ENCODE measurements at regions not wholly inside any gene's neighbourhood (a gene's known extent, or its start where the extent isn't known, plus 50 kb on each side); places are given as distances from the start of the nearest gene placed in this dataset.

GRCh38 chr13:65860306-65860705, 1369.8 kb downstream of the PCDH9 start:
- Histone ChIP-seq H3F3A (ENCODE audit: insufficient read depth, low read length) (no peaks in the 10 kb centered on the region), H3K4me2 (ENCODE audit: low read depth, low read length) (no peak overlapping the region), H3K9me2 (replicated peaks; ENCODE audit: insufficient read depth, low read length) (no peaks in the 10 kb centered on the region), H3K9me3 (replicated peaks; ENCODE audit: insufficient read depth, low read length) (no peaks in the 10 kb centered on the region), H3K9ac (ENCODE audit: low read length) (no peak overlapping the region), H3K4me3 (ENCODE audit: low read length) (no peak overlapping the region), H2AFZ (ENCODE audit: low read length) (no peak overlapping the region), H3K27me3 (replicated peaks; ENCODE audit: insufficient read depth, low read length) (no peaks in the 10 kb centered on the region), H4K20me1 (ENCODE audit: insufficient read depth, low read length) (no peaks in the 10 kb centered on the region), H3K27ac (ENCODE audit: low read length) (no peak overlapping the region), H3K36me3 (replicated peaks; ENCODE audit: insufficient read depth, low read length) (no peaks in the 10 kb centered on the region), H3K79me2 (ENCODE audit: low read length) (no peaks in the 10 kb centered on the region), H3K4me1 (ENCODE audit: low read length) (no peaks in the 10 kb centered on the region)
- TF ChIP-seq EZH2phosphoT487 (IDR thresholded peaks at IDR 0.05; ENCODE audit: low read length), result no peak
- TF ChIP-seq EZH2 (optimal IDR thresholded peaks at IDR 0.05; ENCODE audit: low read depth, low read length), result no peak
- TF ChIP-seq CTCF (IDR thresholded peaks at IDR 0.05; ENCODE audit: low read length), result no peak
- DNase-seq, result no peak

- no peaks in the 10 kb centered on the region for H3F3A ChIP-seq (ENCODE audit: insufficient read depth, low read length)
- H3K4me2 ChIP-seq (ENCODE audit: low read depth, low read length), result no peak overlapping the region
- no peaks in the 10 kb centered on the region for H3K27me3 ChIP-seq (replicated peaks; ENCODE audit: insufficient read depth, low read length)
- no peaks in the 10 kb centered on the region for H3K9me2 ChIP-seq (replicated peaks; ENCODE audit: insufficient read depth, low read length)
- no peaks in the 10 kb centered on the region for H3K79me2 ChIP-seq (ENCODE audit: low read length)
- no peak overlapping the region for H3K4me3 ChIP-seq (ENCODE audit: low read length)
- no peak for DNase-seq
- H2AFZ ChIP-seq (ENCODE audit: low read length), result no peak overlapping the region
- H3K36me3 ChIP-seq (replicated peaks; ENCODE audit: insufficient read depth, low read length), result no peaks in the 10 kb centered on the region
- H3K4me1 ChIP-seq (ENCODE audit: low read length), result no peaks in the 10 kb centered on the region
- H3K9ac ChIP-seq (ENCODE audit: low read length), result no peak overlapping the region
- no peak overlapping the region for H3K27ac ChIP-seq (ENCODE audit: low read length)
- H4K20me1 ChIP-seq (ENCODE audit: insufficient read depth, low read length), result no peaks in the 10 kb centered on the region
- H3K9me3 ChIP-seq (replicated peaks; ENCODE audit: insufficient read depth, low read length), result no peaks in the 10 kb centered on the region
- no peak for TF ChIP-seq EZH2 (optimal IDR thresholded peaks at IDR 0.05; ENCODE audit: low read depth, low read length)
- no peak for TF ChIP-seq CTCF (IDR thresholded peaks at IDR 0.05; ENCODE audit: low read length)
- TF ChIP-seq EZH2phosphoT487 (IDR thresholded peaks at IDR 0.05; ENCODE audit: low read length), result no peak
These were observed 1372.1 kb downstream of the PCDH9 start for GRCh38 chr13:65857942-65858565.

GRCh38 chr13:65856431-65856830, 1373.7 kb downstream of the PCDH9 start:
- H3K9me3 ChIP-seq (replicated peaks; ENCODE audit: insufficient read depth, low read length), result no peaks in the 10 kb centered on the region
- no peak overlapping the region for H3K27ac ChIP-seq (ENCODE audit: low read length)
- no peak for DNase-seq
- no peaks in the 10 kb centered on the region for H4K20me1 ChIP-seq (ENCODE audit: insufficient read depth, low read length)
- no peaks in the 10 kb centered on the region for H3K79me2 ChIP-seq (ENCODE audit: low read length)
- H3K27me3 ChIP-seq (replicated peaks; ENCODE audit: insufficient read depth, low read length), result no peaks in the 10 kb centered on the region
- no peak for TF ChIP-seq CTCF (IDR thresholded peaks at IDR 0.05; ENCODE audit: low read length)
- no peak for TF ChIP-seq EZH2phosphoT487 (IDR thresholded peaks at IDR 0.05; ENCODE audit: low read length)
- H3F3A ChIP-seq (ENCODE audit: insufficient read depth, low read length), result no peaks in the 10 kb centered on the region
- H3K9ac ChIP-seq (ENCODE audit: low read length), result no peak overlapping the region
- no peaks in the 10 kb centered on the region for H3K36me3 ChIP-seq (replicated peaks; ENCODE audit: insufficient read depth, low read length)
- H3K4me2 ChIP-seq (ENCODE audit: low read depth, low read length), result no peak overlapping the region
- no peaks in the 10 kb centered on the region for H3K9me2 ChIP-seq (replicated peaks; ENCODE audit: insufficient read depth, low read length)
- H3K4me1 ChIP-seq (ENCODE audit: low read length), result no peaks in the 10 kb centered on the region
- H3K4me3 ChIP-seq (ENCODE audit: low read length), result no peak overlapping the region
- no peak overlapping the region for H2AFZ ChIP-seq (ENCODE audit: low read length)

Measured in MM.1S (cell line).